ENCODE measurements at regions not wholly inside any gene's neighbourhood (a gene's known extent, or its start where the extent isn't known, plus 50 kb on each side); places are given as distances from the start of the nearest gene placed in this dataset.

DNA sequence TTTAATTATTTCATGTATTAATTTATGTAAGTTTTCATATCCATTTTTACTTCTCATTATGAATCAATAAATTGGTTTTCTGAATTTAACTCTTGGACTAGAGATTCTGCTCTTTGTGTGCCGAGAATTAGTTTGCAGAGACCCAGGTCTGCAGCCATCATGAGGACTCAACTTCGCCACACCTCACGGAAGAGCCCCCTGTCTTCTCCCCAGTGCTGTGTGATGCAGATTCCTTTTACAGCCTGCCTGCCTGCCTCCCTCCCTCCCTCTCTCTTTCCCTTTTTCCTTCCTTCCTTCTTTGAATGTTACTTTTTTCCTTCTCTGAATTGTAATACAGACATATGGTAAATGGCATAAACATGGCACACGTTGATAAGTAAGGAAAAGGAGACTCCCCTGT, 947.7 kb downstream of the TBC1D22A start:
- peaks cover 0 to 4% (median 0%) of the 10 kb centered on the region in 4 donors for H3K9me3 ChIP-seq
- no peak for TF ChIP-seq POLR2AphosphoS5 (IDR thresholded peaks at IDR 0.05)
- H3K4me3 ChIP-seq, result no peak overlapping the region
- intact Hi-C loops (cut with DNase I; ENCODE audit: low total_unique reads), result no loop called here
- 62 to 78% (median 74%) methylated on average over 4 of the region's 4 CpGs for WGBS, 5 donors
- H3K27ac ChIP-seq, result no peak overlapping the region
- DNase-seq, result no peak
- H3K4me1 ChIP-seq, result no peaks in the 10 kb centered on the region
- no peaks in the 10 kb centered on the region for H3K36me3 ChIP-seq
- H3K27me3 ChIP-seq, result peaks cover 0 to 28% (median 4%) of the 10 kb centered on the region in 3 donors

- WGBS, 5 donors, result 69 to 82% (median 73%) methylated on average over 2 of the region's 2 CpGs
- intact Hi-C loops (cut with DNase I; ENCODE audit: low total_unique reads), result no loop called here
- no peak for DNase-seq
- Histone ChIP-seq H3K36me3 (no peaks in the 10 kb centered on the region), H3K4me1 (no peaks in the 10 kb centered on the region), H3K27me3 (peaks cover 0 to 22% (median 4%) of the 10 kb centered on the region in 3 donors), H3K27ac (no peak overlapping the region), H3K4me3 (no peak overlapping the region), H3K9me3 (peaks cover 0 to 14% (median 0%) of the 10 kb centered on the region in 4 donors)
- TF ChIP-seq EP300 (IDR thresholded peaks at IDR 0.05), result no peak
- TF ChIP-seq CTCF (IDR thresholded peaks at IDR 0.05), result no peak
- TF ChIP-seq POLR2A (IDR thresholded peaks at IDR 0.05), result no peak
- no peak for TF ChIP-seq POLR2AphosphoS5 (IDR thresholded peaks at IDR 0.05)
These were observed 942.9 kb downstream of the TBC1D22A start for GRCh38 chr22:47705350-47705749.

- no peak overlapping the region for H3K4me3 ChIP-seq
- no peak for DNase-seq
- H3K9me3 ChIP-seq, result peaks cover 0 to 14% (median 0%) of the 10 kb centered on the region in 4 donors
- no peaks in the 10 kb centered on the region for H3K36me3 ChIP-seq
- H3K27me3 ChIP-seq, result peaks cover 0 to 1% (median 0%) of the 10 kb centered on the region in 3 donors
- H3K27ac ChIP-seq, result no peak overlapping the region
- no peak for TF ChIP-seq EP300 (IDR thresholded peaks at IDR 0.05)
- TF ChIP-seq CTCF (IDR thresholded peaks at IDR 0.05), result no peak
- TF ChIP-seq POLR2A (IDR thresholded peaks at IDR 0.05), result no peak
- TF ChIP-seq POLR2AphosphoS5 (IDR thresholded peaks at IDR 0.05), result no peak
- intact Hi-C loops (cut with DNase I; ENCODE audit: low total_unique reads), result no loop called here
- H3K4me1 ChIP-seq, result no peaks in the 10 kb centered on the region
- 76 to 82% (median 79%) methylated on average over 8 of the region's 8 CpGs for WGBS, 5 donors
These were observed 936.5 kb downstream of the TBC1D22A start for GRCh38 chr22:47698906-47699305.

GRCh38 chr22:47697861-47698260, 935.4 kb downstream of the TBC1D22A start:
- DNase-seq, result no peak
- no peaks in the 10 kb centered on the region for H3K36me3 ChIP-seq
- H3K27me3 ChIP-seq, result no peaks in the 10 kb centered on the region
- intact Hi-C loops (cut with DNase I; ENCODE audit: low total_unique reads), result no loop called here
- no peak overlapping the region for H3K4me3 ChIP-seq
- WGBS, 5 donors, result 26 to 58% (median 44%) methylated on average over 1 of the region's 1 CpG
- H3K9me3 ChIP-seq, result peaks cover 0 to 14% (median 0%) of the 10 kb centered on the region in 4 donors
- H3K4me1 ChIP-seq, result no peaks in the 10 kb centered on the region
- TF ChIP-seq POLR2AphosphoS5 (IDR thresholded peaks at IDR 0.05) (no peak), EP300 (IDR thresholded peaks at IDR 0.05) (no peak), POLR2A (IDR thresholded peaks at IDR 0.05) (no peak), CTCF (IDR thresholded peaks at IDR 0.05) (no peak)
- H3K27ac ChIP-seq, result no peak overlapping the region

DNA sequence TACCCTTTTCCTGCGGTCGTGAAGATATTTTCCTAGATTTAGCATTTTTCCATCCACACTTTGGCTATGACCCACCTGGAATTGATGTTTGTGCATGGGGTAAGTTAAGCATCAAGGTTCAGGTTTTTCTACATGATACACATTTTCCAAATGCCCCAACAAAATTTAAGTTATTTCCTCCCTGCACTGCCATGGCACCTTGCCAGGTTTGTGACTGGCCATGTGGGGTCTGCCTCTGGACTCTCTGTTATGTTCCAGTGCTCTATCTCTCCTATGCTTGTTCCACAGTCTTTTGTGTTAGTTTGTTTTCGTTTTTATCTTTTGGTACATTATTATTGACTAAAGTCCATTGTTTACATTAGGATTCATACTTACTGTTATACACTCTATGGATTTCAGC, 934.3 kb downstream of the TBC1D22A start:
- TF ChIP-seq POLR2A (IDR thresholded peaks at IDR 0.05), result no peak
- TF ChIP-seq CTCF (IDR thresholded peaks at IDR 0.05), result no peak
- no peak for TF ChIP-seq EP300 (IDR thresholded peaks at IDR 0.05)
- TF ChIP-seq POLR2AphosphoS5 (IDR thresholded peaks at IDR 0.05), result no peak
- H3K4me1 ChIP-seq, result no peaks in the 10 kb centered on the region
- no peaks in the 10 kb centered on the region for H3K36me3 ChIP-seq
- peaks cover 0 to 14% (median 0%) of the 10 kb centered on the region in 4 donors for H3K9me3 ChIP-seq
- no peak for DNase-seq
- H3K4me3 ChIP-seq, result no peak overlapping the region
- H3K27ac ChIP-seq, result no peak overlapping the region
- intact Hi-C loops (cut with DNase I; ENCODE audit: low total_unique reads), result no loop called here
- WGBS, 5 donors, result 48 to 67% (median 57%) methylated on average over 3 of the region's 3 CpGs
- no peaks in the 10 kb centered on the region for H3K27me3 ChIP-seq
